OCI-LY1 (cell line): ENCODE measurements at regions not wholly inside any gene's neighbourhood (a gene's known extent, or its start where the extent isn't known, plus 50 kb on each side); places are given as distances from the start of the nearest gene placed in this dataset.

Source experiments
- EZH2 ChIP-seq: fragments of 200-600 bp; sonication (generic), shearing (Covaris generic); IDR thresholded peaks from 2 replicates; pipeline ENCODE4 v1.8.0; 2017; ENCODE audit warnings: borderline replicate concordance, mixed run types, mild to moderate bottlenecking, antibody characterized with exemption, low read length, moderate library complexity, mixed read lengths
- TF ChIP-seq, protein P1 (sequence below): fragments of 200-600 bp; sonication (generic), shearing (Covaris generic); IDR thresholded peaks from 2 replicates; pipeline ENCODE4 v1.5.1; 2017; ENCODE audit warnings: mild to moderate bottlenecking, antibody characterized with exemption, low read length, moderate library complexity, mixed read lengths

GRCh38 chr9:75448281-75448680 lies 360.0 kb downstream of the OSTF1 start:
- TF ChIP-seq, protein P1, sequence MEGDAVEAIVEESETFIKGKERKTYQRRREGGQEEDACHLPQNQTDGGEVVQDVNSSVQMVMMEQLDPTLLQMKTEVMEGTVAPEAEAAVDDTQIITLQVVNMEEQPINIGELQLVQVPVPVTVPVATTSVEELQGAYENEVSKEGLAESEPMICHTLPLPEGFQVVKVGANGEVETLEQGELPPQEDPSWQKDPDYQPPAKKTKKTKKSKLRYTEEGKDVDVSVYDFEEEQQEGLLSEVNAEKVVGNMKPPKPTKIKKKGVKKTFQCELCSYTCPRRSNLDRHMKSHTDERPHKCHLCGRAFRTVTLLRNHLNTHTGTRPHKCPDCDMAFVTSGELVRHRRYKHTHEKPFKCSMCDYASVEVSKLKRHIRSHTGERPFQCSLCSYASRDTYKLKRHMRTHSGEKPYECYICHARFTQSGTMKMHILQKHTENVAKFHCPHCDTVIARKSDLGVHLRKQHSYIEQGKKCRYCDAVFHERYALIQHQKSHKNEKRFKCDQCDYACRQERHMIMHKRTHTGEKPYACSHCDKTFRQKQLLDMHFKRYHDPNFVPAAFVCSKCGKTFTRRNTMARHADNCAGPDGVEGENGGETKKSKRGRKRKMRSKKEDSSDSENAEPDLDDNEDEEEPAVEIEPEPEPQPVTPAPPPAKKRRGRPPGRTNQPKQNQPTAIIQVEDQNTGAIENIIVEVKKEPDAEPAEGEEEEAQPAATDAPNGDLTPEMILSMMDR = no peak
- no peak for TF ChIP-seq EZH2
